HEK293 (cell line): ENCODE measurements at regions not wholly inside any gene's neighbourhood (a gene's known extent, or its start where the extent isn't known, plus 50 kb on each side); places are given as distances from the start of the nearest gene placed in this dataset.

Source experiments
- MEIS1 ChIP-seq: sonication (generic); formaldehyde crosslinking; IDR thresholded peaks from 2 replicates; pipeline ENCODE4 v1.8.1; 2022; ENCODE audit warnings: missing genetic modification reagents, mild to moderate bottlenecking, borderline replicate concordance
- SALL2 ChIP-seq: fragments of 450-650 bp; formaldehyde crosslinking; IDR thresholded peaks from 2 replicates; pipeline ENCODE4 v1.5.0; 2017; ENCODE audit warnings: missing biosample characterization, mild to moderate bottlenecking, missing genetic modification characterization, borderline replicate concordance
- YY1 ChIP-seq: fragments of 450-650 bp; formaldehyde crosslinking; IDR thresholded peaks from 2 replicates; pipeline ENCODE4 v1.5.1; 2018; ENCODE audit warnings: missing biosample characterization, missing genetic modification characterization
- ZBTB21 ChIP-seq: fragments of 450-650 bp; formaldehyde crosslinking; IDR thresholded peaks from 2 replicates; pipeline ENCODE4 v1.5.1; 2017; ENCODE audit warnings: missing biosample characterization, missing genetic modification characterization
- ZBTB7A ChIP-seq: fragments of 450-650 bp; formaldehyde crosslinking; IDR thresholded peaks from 2 replicates; pipeline ENCODE4 v1.5.1; 2016; ENCODE audit warnings: low read depth, missing biosample characterization, missing genetic modification characterization
- ZNF239 ChIP-seq: fragments of 450-650 bp; formaldehyde crosslinking; IDR thresholded peaks from 2 replicates; pipeline ENCODE4 v1.5.1; 2016; ENCODE audit warnings: missing biosample characterization, missing genetic modification characterization
- ZNF248 ChIP-seq: fragments of 450-650 bp; formaldehyde crosslinking; IDR thresholded peaks from 2 replicates; pipeline ENCODE4 v1.5.1; 2017; ENCODE audit warnings: missing biosample characterization, missing genetic modification characterization
- ZNF274 ChIP-seq, 2 experiments: fragments of 200-500 bp in 1 of 2; fragments of 450-650 bp in 1 of 2; sonication (Bioruptor generic) in 1 of 2; formaldehyde crosslinking in 1 of 2; IDR thresholded peaks; 2 replicates each; pipeline versions ENCODE4 v1.5.1 to v1.6.1; 2014 to 2016; ENCODE audit warnings: borderline replicate concordance in 1 of 2, inconsistent platforms in 1 of 2, low read length in 1 of 2, missing biosample characterization in 1 of 2, missing genetic modification characterization in 1 of 2
- ZNF530 ChIP-seq: fragments of 450-650 bp; formaldehyde crosslinking; IDR thresholded peaks from 2 replicates; pipeline ENCODE4 v1.5.1; 2016; ENCODE audit warnings: low read depth, missing biosample characterization, missing genetic modification characterization
- ZNF785 ChIP-seq: fragments of 450-650 bp; formaldehyde crosslinking; IDR thresholded peaks from 2 replicates; pipeline ENCODE4 v1.5.1; 2016; ENCODE audit warnings: missing biosample characterization, missing genetic modification characterization
- TF ChIP-seq, protein P1 (sequence below): fragments of 450-650 bp; formaldehyde crosslinking; IDR thresholded peaks from 2 replicates; pipeline ENCODE4 v1.5.1; 2016; ENCODE audit warnings: missing biosample characterization, missing genetic modification characterization
- TF ChIP-seq, protein P2 (sequence below): fragments of 450-650 bp; formaldehyde crosslinking; IDR thresholded peaks from 2 replicates; pipeline ENCODE4 v1.5.1; 2016; ENCODE audit warnings: missing biosample characterization, missing genetic modification characterization
- TF ChIP-seq, protein P3 (sequence below): fragments of 450-650 bp; formaldehyde crosslinking; IDR thresholded peaks from 2 replicates; pipeline ENCODE4 v1.5.1; 2016; ENCODE audit warnings: missing biosample characterization, missing genetic modification characterization
- TF ChIP-seq, protein P4 (sequence below): fragments of 450-650 bp; formaldehyde crosslinking; IDR thresholded peaks from 2 replicates; pipeline ENCODE4 v1.5.1; 2016; ENCODE audit warnings: missing biosample characterization, missing genetic modification characterization

DNA sequence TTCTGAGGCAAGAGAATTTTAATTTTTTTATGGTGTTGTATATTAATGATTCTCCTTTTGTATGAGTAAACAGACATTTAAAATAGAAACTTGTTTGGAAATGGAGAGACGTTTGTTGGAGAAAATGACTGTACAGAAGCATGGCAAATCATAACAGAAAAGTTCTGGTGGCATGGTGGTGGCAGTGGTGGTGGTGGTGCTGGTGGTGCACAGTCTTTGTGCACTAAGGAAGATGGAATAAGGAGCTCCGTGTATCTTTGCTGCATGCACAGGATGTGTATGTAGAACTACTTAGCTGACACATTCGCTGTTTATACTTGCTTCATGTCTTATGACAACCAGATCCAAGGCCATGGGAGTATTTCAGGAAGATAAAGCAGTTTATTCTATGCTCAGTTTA lies 294.9 kb downstream of the UTRN start:
- TF ChIP-seq, protein P1, sequence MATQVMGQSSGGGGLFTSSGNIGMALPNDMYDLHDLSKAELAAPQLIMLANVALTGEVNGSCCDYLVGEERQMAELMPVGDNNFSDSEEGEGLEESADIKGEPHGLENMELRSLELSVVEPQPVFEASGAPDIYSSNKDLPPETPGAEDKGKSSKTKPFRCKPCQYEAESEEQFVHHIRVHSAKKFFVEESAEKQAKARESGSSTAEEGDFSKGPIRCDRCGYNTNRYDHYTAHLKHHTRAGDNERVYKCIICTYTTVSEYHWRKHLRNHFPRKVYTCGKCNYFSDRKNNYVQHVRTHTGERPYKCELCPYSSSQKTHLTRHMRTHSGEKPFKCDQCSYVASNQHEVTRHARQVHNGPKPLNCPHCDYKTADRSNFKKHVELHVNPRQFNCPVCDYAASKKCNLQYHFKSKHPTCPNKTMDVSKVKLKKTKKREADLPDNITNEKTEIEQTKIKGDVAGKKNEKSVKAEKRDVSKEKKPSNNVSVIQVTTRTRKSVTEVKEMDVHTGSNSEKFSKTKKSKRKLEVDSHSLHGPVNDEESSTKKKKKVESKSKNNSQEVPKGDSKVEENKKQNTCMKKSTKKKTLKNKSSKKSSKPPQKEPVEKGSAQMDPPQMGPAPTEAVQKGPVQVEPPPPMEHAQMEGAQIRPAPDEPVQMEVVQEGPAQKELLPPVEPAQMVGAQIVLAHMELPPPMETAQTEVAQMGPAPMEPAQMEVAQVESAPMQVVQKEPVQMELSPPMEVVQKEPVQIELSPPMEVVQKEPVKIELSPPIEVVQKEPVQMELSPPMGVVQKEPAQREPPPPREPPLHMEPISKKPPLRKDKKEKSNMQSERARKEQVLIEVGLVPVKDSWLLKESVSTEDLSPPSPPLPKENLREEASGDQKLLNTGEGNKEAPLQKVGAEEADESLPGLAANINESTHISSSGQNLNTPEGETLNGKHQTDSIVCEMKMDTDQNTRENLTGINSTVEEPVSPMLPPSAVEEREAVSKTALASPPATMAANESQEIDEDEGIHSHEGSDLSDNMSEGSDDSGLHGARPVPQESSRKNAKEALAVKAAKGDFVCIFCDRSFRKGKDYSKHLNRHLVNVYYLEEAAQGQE (tag by site-specific recombination) = no peak
- TF ChIP-seq ZNF239 (tag by site-specific recombination) (no peak), YY1 (tag by site-specific recombination) (no peak), SALL2 (no peak), MEIS1 (CRISPR knock-in tag) (no peak), ZBTB21 (no peak), ZNF785 (no peak), ZNF248 (tag by site-specific recombination) (no peak), ZNF274 (IDR thresholded peaks at IDR 0.05; ENCODE audit: low read length) (no peak), ZNF274 (tag by site-specific recombination; IDR thresholded peaks at IDR 0.05; ENCODE audit: borderline replicate concordance) (no peak), ZBTB7A (tag by site-specific recombination) (no peak), ZNF530 (tag by site-specific recombination) (no peak)
- TF ChIP-seq, protein P2, sequence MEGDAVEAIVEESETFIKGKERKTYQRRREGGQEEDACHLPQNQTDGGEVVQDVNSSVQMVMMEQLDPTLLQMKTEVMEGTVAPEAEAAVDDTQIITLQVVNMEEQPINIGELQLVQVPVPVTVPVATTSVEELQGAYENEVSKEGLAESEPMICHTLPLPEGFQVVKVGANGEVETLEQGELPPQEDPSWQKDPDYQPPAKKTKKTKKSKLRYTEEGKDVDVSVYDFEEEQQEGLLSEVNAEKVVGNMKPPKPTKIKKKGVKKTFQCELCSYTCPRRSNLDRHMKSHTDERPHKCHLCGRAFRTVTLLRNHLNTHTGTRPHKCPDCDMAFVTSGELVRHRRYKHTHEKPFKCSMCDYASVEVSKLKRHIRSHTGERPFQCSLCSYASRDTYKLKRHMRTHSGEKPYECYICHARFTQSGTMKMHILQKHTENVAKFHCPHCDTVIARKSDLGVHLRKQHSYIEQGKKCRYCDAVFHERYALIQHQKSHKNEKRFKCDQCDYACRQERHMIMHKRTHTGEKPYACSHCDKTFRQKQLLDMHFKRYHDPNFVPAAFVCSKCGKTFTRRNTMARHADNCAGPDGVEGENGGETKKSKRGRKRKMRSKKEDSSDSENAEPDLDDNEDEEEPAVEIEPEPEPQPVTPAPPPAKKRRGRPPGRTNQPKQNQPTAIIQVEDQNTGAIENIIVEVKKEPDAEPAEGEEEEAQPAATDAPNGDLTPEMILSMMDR (tag by site-specific recombination) = no peak
- TF ChIP-seq, protein P3, sequence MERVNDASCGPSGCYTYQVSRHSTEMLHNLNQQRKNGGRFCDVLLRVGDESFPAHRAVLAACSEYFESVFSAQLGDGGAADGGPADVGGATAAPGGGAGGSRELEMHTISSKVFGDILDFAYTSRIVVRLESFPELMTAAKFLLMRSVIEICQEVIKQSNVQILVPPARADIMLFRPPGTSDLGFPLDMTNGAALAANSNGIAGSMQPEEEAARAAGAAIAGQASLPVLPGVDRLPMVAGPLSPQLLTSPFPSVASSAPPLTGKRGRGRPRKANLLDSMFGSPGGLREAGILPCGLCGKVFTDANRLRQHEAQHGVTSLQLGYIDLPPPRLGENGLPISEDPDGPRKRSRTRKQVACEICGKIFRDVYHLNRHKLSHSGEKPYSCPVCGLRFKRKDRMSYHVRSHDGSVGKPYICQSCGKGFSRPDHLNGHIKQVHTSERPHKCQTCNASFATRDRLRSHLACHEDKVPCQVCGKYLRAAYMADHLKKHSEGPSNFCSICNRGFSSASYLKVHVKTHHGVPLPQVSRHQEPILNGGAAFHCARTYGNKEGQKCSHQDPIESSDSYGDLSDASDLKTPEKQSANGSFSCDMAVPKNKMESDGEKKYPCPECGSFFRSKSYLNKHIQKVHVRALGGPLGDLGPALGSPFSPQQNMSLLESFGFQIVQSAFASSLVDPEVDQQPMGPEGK (tag by site-specific recombination) = no peak
- TF ChIP-seq, protein P4, sequence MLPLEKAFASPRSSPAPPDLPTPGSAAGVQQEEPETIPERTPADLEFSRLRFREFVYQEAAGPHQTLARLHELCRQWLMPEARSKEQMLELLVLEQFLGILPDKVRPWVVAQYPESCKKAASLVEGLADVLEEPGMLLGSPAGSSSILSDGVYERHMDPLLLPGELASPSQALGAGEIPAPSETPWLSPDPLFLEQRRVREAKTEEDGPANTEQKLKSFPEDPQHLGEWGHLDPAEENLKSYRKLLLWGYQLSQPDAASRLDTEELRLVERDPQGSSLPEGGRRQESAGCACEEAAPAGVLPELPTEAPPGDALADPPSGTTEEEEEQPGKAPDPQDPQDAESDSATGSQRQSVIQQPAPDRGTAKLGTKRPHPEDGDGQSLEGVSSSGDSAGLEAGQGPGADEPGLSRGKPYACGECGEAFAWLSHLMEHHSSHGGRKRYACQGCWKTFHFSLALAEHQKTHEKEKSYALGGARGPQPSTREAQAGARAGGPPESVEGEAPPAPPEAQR (tag by site-specific recombination) = no peak
